B cell (primary cell): ENCODE measurements at regions not wholly inside any gene's neighbourhood (a gene's known extent, or its start where the extent isn't known, plus 50 kb on each side); places are given as distances from the start of the nearest gene placed in this dataset.

Experiments
- ATAC-seq: fragments of 200-7000 bp; cut with Tn5 transposase; one replicate; pipeline ENCODE4 v1.10.0; 2021; ENCODE audit warnings: low read depth, mild to moderate bottlenecking, moderate number of reproducible peaks, moderate library complexity
- CTCF ChIA-PET: fragments of 350-600 bp; sonication (Branson Sonifier 250); formaldehyde crosslinking; loops from one replicate; lab custom pipeline; 2021; ENCODE audit warnings: antibody characterized with exemption, inconsistent platforms; lab: Charles Lee
- POLR2A ChIA-PET: fragments of 350-600 bp; sonication (Branson Sonifier 250); formaldehyde crosslinking; loops from one replicate; lab custom pipeline; 2021; ENCODE audit warnings: antibody characterized with exemption; lab: Charles Lee
- DNase-seq: peaks from one replicate; pipeline ENCODE4 v3.0.0; 2013
- H2AFZ ChIP-seq: 2 replicates; pipeline ENCODE4 v1.6.1; 2012; ENCODE audit warnings: mild to moderate bottlenecking, low read depth, low read length; ENCODE audit not compliant: insufficient read depth, poor library complexity, severe bottlenecking
- H3K27ac ChIP-seq, 2 donors: 1 replicate in 1 of 2; 2 replicates in 1 of 2; pipeline ENCODE4 v1.5.1; 2012 to 2013; ENCODE audit warnings: low read length in 2 of 2, mild to moderate bottlenecking in 2 of 2, moderate library complexity in 1 of 2
- H3K27me3 ChIP-seq, 4 experiments: fragments of 200-600 bp in 1 of 4; sonication (generic) in 1 of 4; replicated peaks in 1 of 4; 1 replicate in 2 of 4; 2 replicates in 2 of 4; pipeline versions ENCODE4 v1.6.1 to v1.7.0; 2013 to 2016; ENCODE audit warnings: low read length in 3 of 4, mild to moderate bottlenecking in 2 of 4, mixed read lengths in 1 of 4, moderate library complexity in 1 of 4; ENCODE audit not compliant: insufficient read depth in 4 of 4, control insufficient read depth in 3 of 4; ENCODE audit errors: control extremely low read depth in 1 of 4
- H3K36me3 ChIP-seq, 2 experiments: replicated peaks in 1 of 2; 1 replicate in 1 of 2; 2 replicates in 1 of 2; pipeline versions ENCODE4 v1.6.1 to v1.7.1; 2013; ENCODE audit warnings: low read length in 1 of 2; ENCODE audit not compliant: insufficient read depth in 2 of 2, control insufficient read depth in 1 of 2; ENCODE audit errors: control extremely low read depth in 1 of 2, extremely low read depth in 1 of 2
- H3K4me1 ChIP-seq, 2 donors: fragments of 200-600 bp in 1 of 2; sonication (generic) in 1 of 2; 1 replicate in 1 of 2; 2 replicates in 1 of 2; pipeline versions ENCODE4 v1.5.1 to v1.6.1; 2013 to 2017; ENCODE audit warnings: low read length in 2 of 2; ENCODE audit not compliant: control insufficient read depth in 2 of 2, insufficient read depth in 2 of 2
- H3K4me2 ChIP-seq: replicated peaks from 2 replicates; pipeline ENCODE3; 2012; ENCODE audit warnings: mild to moderate bottlenecking, low read depth, low read length; ENCODE audit not compliant: poor library complexity, severe bottlenecking
- H3K4me3 ChIP-seq, 5 experiments: fragments of 200-600 bp in 1 of 5; sonication (generic) in 1 of 5; 1 replicate in 3 of 5; 2 replicates in 2 of 5; pipeline versions ENCODE4 v1.5.1 to v1.7.0; 2011 to 2016; ENCODE audit warnings: low read length in 4 of 5, mild to moderate bottlenecking in 4 of 5, low read depth in 2 of 5, control low read depth in 1 of 5, moderate library complexity in 1 of 5; ENCODE audit not compliant: insufficient read depth in 1 of 5; ENCODE audit errors: control extremely low read depth in 1 of 5, extremely low read depth in 1 of 5
- H3K79me2 ChIP-seq: fragments of 200-600 bp; sonication (generic); one replicate; pipeline ENCODE4 v1.6.0; 2016; ENCODE audit warnings: low read length; ENCODE audit not compliant: control insufficient read depth, insufficient read depth
- H3K9ac ChIP-seq: fragments of 200-600 bp; sonication (generic); 2 replicates; pipeline ENCODE4 v1.6.1; 2017; ENCODE audit warnings: mild to moderate bottlenecking, low read length, moderate library complexity
- H3K9me3 ChIP-seq, 3 donors: one replicate each; pipeline versions ENCODE4 v1.6.1 to v1.7.1; 2013; ENCODE audit warnings: low read length in 2 of 3; ENCODE audit not compliant: control insufficient read depth in 2 of 3, insufficient read depth in 1 of 3; ENCODE audit errors: control extremely low read depth in 1 of 3
- H4K20me1 ChIP-seq: 2 replicates; pipeline ENCODE4 v1.6.0; 2012; ENCODE audit warnings: mild to moderate bottlenecking, low read length; ENCODE audit not compliant: insufficient read depth, control insufficient read depth, poor library complexity, severe bottlenecking
- H3K27ac Mint-ChIP-seq: one replicate; pipeline ENCODE4 v1.8.0; 2021; ENCODE audit warnings: mixed read lengths
- H3K27me3 Mint-ChIP-seq: one replicate; pipeline ENCODE4 v1.8.0; 2021; ENCODE audit warnings: mixed read lengths
- H3K4me1 Mint-ChIP-seq: one replicate; pipeline ENCODE4 v1.8.0; 2021; ENCODE audit warnings: mixed read lengths
- H3K4me3 Mint-ChIP-seq: one replicate; pipeline ENCODE4 v1.8.0; 2021; ENCODE audit warnings: mixed read lengths
- H3K9me3 Mint-ChIP-seq: one replicate; pipeline ENCODE4 v1.8.0; 2022; ENCODE audit warnings: mixed read lengths; ENCODE audit not compliant: insufficient read depth
- EZH2 ChIP-seq: IDR thresholded peaks from 2 replicates; pipeline ENCODE4 v1.6.1; 2012; ENCODE audit warnings: borderline replicate concordance, low read depth, mild to moderate bottlenecking, moderate library complexity, low read length; ENCODE audit not compliant: insufficient read depth, poor library complexity, severe bottlenecking
- WGBS: methylation state at CpG from one replicate; pipeline ENCODE4 v1.1.5; 2013; ENCODE audit warnings: missing lambda C conversion rate; ENCODE audit not compliant: insufficient coverage; 5-methylcytosine and 5-hydroxymethylcytosine counted together
- intact Hi-C: fragments of 100-400 bp; cut with micrococcal nuclease; formaldehyde crosslinking; loops from one replicate; pipeline ENCODE4 v1.10.0; 2022
- TF ChIP-seq, protein P1 (sequence below): fragments of 200-600 bp; IDR thresholded peaks from one replicate; pipeline ENCODE4 v1.8.0; 2022; ENCODE audit warnings: antibody characterized with exemption, mild to moderate bottlenecking

DNA sequence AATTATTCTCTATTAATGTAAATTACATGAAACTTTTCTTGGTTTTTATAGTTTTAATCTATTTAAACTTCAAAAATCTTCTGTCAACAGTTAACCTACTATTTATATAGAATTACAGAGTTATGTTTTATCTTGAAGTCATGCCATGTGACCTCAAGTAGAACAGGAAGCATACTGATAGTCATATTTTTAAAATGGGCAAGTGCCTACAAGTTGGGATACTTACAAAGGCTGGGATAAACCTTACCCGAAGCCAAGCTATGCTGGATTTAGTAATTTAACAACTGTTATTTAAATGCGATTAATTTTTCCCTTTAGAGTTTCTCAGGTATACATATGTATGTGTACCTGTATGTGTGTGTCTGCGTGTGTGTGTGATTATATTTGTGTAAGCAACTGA lies 266.9 kb downstream of the RASSF9 start:
- Histone ChIP-seq H3K9ac (no peak overlapping the region), H3K27me3 (no peaks in the 10 kb centered on the region), H4K20me1 (no peaks in the 10 kb centered on the region), H3K36me3 (no peaks in the 10 kb centered on the region), H3K4me2 (no peak overlapping the region), H3K27ac (no peak overlapping the region), H3K9me3 (no peaks in the 10 kb centered on the region), H2AFZ (no peak overlapping the region), H3K4me3 (no peak overlapping the region), H3K79me2 (no peaks in the 10 kb centered on the region), H3K4me1 (no peaks in the 10 kb centered on the region)
- POLR2A ChIA-PET, result no interaction called here
- no peak overlapping the region for H3K4me3 Mint-ChIP-seq
- no peaks in the 10 kb centered on the region for H3K9me3 Mint-ChIP-seq
- TF ChIP-seq EZH2, result no peak
- TF ChIP-seq, protein P1, sequence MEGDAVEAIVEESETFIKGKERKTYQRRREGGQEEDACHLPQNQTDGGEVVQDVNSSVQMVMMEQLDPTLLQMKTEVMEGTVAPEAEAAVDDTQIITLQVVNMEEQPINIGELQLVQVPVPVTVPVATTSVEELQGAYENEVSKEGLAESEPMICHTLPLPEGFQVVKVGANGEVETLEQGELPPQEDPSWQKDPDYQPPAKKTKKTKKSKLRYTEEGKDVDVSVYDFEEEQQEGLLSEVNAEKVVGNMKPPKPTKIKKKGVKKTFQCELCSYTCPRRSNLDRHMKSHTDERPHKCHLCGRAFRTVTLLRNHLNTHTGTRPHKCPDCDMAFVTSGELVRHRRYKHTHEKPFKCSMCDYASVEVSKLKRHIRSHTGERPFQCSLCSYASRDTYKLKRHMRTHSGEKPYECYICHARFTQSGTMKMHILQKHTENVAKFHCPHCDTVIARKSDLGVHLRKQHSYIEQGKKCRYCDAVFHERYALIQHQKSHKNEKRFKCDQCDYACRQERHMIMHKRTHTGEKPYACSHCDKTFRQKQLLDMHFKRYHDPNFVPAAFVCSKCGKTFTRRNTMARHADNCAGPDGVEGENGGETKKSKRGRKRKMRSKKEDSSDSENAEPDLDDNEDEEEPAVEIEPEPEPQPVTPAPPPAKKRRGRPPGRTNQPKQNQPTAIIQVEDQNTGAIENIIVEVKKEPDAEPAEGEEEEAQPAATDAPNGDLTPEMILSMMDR, result no peak
- H3K27ac Mint-ChIP-seq, result no peak overlapping the region
- DNase-seq (no peak), ATAC-seq (no peak)
- CTCF ChIA-PET, result no interaction called here
- no peaks in the 10 kb centered on the region for H3K27me3 Mint-ChIP-seq
- no CpG with 5 or more reads among the region's 3 CpGs for WGBS
- intact Hi-C loops, result no loop called here
- H3K4me1 Mint-ChIP-seq, result no peaks in the 10 kb centered on the region

DNA sequence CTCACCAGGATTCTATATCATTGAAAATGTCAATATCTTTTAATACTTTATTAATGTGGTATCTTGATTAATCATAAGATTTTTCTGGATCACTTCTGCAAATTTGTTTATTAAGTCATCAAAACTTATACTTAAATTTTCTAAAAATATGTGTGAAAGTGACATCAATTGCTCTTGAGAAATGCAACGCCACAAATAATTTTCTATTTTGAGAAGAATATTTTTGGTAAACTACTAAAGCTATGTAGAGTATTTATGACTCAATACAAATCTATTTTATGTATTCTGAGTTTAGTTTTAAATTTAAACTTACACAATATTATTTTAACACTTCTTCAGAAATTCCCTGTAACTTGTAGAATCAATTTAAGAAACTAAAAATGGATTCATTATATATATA lies 263.3 kb downstream of the RASSF9 start:
- no peaks in the 10 kb centered on the region for H3K36me3 ChIP-seq
- no peak overlapping the region for H3K9ac ChIP-seq
- no CpG with 5 or more reads among the region's 1 CpG for WGBS
- H3K27ac ChIP-seq, result no peak overlapping the region
- intact Hi-C loops, result no loop called here
- H3K4me2 ChIP-seq, result no peak overlapping the region
- ATAC-seq (no peak), DNase-seq (no peak)
- CTCF ChIA-PET, result no interaction called here
- H3K4me1 ChIP-seq, result no peaks in the 10 kb centered on the region
- POLR2A ChIA-PET, result no interaction called here
- no peak for TF ChIP-seq EZH2
- H3K9me3 Mint-ChIP-seq, result no peaks in the 10 kb centered on the region
- H3K27ac Mint-ChIP-seq, result no peak overlapping the region
- no peaks in the 10 kb centered on the region for H3K27me3 Mint-ChIP-seq
- no peak overlapping the region for H3K4me3 ChIP-seq
- no peak overlapping the region for H2AFZ ChIP-seq
- H4K20me1 ChIP-seq, result no peaks in the 10 kb centered on the region
- H3K9me3 ChIP-seq, result no peaks in the 10 kb centered on the region
- H3K27me3 ChIP-seq, result no peaks in the 10 kb centered on the region
- no peak overlapping the region for H3K4me3 Mint-ChIP-seq
- H3K4me1 Mint-ChIP-seq, result no peaks in the 10 kb centered on the region
- no peaks in the 10 kb centered on the region for H3K79me2 ChIP-seq
